Memory B cell (primary cell): ENCODE measurements at regions not wholly inside any gene's neighbourhood (a gene's known extent, or its start where the extent isn't known, plus 50 kb on each side); places are given as distances from the start of the nearest gene placed in this dataset.

Source experiments
- ATAC-seq: fragments of 150-1000 bp; cut with Tn5 transposase; 2 replicates; pipeline ENCODE4 v1.10.0; 2021; ENCODE audit warnings: low read depth, mild to moderate bottlenecking, moderate library complexity
- DNase-seq, 2 donors: peaks; one replicate each; pipeline ENCODE4 v3.0.0; 2022; ENCODE audit warnings: low spot score in 2 of 2
- H3K27ac Mint-ChIP-seq: one replicate; pipeline ENCODE4 v1.8.0; 2022; ENCODE audit warnings: mild to moderate bottlenecking, moderate library complexity, mixed read lengths
- H3K27me3 Mint-ChIP-seq: one replicate; pipeline ENCODE4 v1.8.0; 2022; ENCODE audit warnings: mixed read lengths
- H3K36me3 Mint-ChIP-seq: one replicate; pipeline ENCODE4 v1.8.0; 2022; ENCODE audit warnings: mild to moderate bottlenecking, mixed read lengths
- H3K4me1 Mint-ChIP-seq: one replicate; pipeline ENCODE4 v1.8.0; 2022; ENCODE audit warnings: mixed read lengths
- H3K4me3 Mint-ChIP-seq: one replicate; pipeline ENCODE4 v1.8.0; 2022; ENCODE audit warnings: mild to moderate bottlenecking, moderate library complexity, mixed read lengths
- H3K9me3 Mint-ChIP-seq: one replicate; pipeline ENCODE4 v1.8.0; 2022; ENCODE audit warnings: mixed read lengths

GRCh38 chr13:69296130-69296529, 811.5 kb upstream of the ATXN8OS start:
- Mint-ChIP-seq H3K27ac (no peak overlapping the region), H3K4me1 (no peaks in the 10 kb centered on the region), H3K9me3 (no peaks in the 10 kb centered on the region), H3K4me3 (no peak overlapping the region), H3K27me3 (no peaks in the 10 kb centered on the region), H3K36me3 (no peaks in the 10 kb centered on the region)
- no peak for ATAC-seq
- no peak for DNase-seq

- ATAC-seq = no peak
- no peaks in the 10 kb centered on the region for H3K36me3 Mint-ChIP-seq
- H3K9me3 Mint-ChIP-seq = peaks cover 4% of the 10 kb centered on the region
- no peak for DNase-seq
- H3K27me3 Mint-ChIP-seq = no peaks in the 10 kb centered on the region
- H3K4me1 Mint-ChIP-seq = no peaks in the 10 kb centered on the region
- H3K27ac Mint-ChIP-seq = no peak overlapping the region
- no peak overlapping the region for H3K4me3 Mint-ChIP-seq
Measured at GRCh38 chr13:69292789-69293425, 814.7 kb upstream of the ATXN8OS start.

GRCh38 chr13:69291292-69291906, 816.2 kb upstream of the ATXN8OS start:
- H3K4me1 Mint-ChIP-seq = no peaks in the 10 kb centered on the region
- DNase-seq (no peak), ATAC-seq (no peak)
- H3K9me3 Mint-ChIP-seq = peaks cover 4% of the 10 kb centered on the region
- H3K36me3 Mint-ChIP-seq = no peaks in the 10 kb centered on the region
- H3K27ac Mint-ChIP-seq = no peak overlapping the region
- no peaks in the 10 kb centered on the region for H3K27me3 Mint-ChIP-seq
- H3K4me3 Mint-ChIP-seq = no peak overlapping the region

GRCh38 chr13:69288026-69288425, 819.6 kb upstream of the ATXN8OS start:
- Mint-ChIP-seq H3K27ac (no peak overlapping the region), H3K4me3 (no peak overlapping the region), H3K36me3 (no peaks in the 10 kb centered on the region), H3K4me1 (no peaks in the 10 kb centered on the region), H3K9me3 (peaks cover 4% of the 10 kb centered on the region), H3K27me3 (no peaks in the 10 kb centered on the region)
- DNase-seq (no peak), ATAC-seq (no peak)

GRCh38 chr13:69287050-69287698, 820.5 kb upstream of the ATXN8OS start:
- DNase-seq (no peak), ATAC-seq (no peak)
- no peaks in the 10 kb centered on the region for H3K36me3 Mint-ChIP-seq
- no peak overlapping the region for H3K4me3 Mint-ChIP-seq
- no peak overlapping the region for H3K27ac Mint-ChIP-seq
- peaks cover 5% of the 10 kb centered on the region for H3K9me3 Mint-ChIP-seq
- no peaks in the 10 kb centered on the region for H3K4me1 Mint-ChIP-seq
- no peaks in the 10 kb centered on the region for H3K27me3 Mint-ChIP-seq

- Mint-ChIP-seq H3K36me3 (no peaks in the 10 kb centered on the region), H3K4me3 (no peak overlapping the region), H3K4me1 (no peaks in the 10 kb centered on the region), H3K9me3 (peaks cover 7% of the 10 kb centered on the region), H3K27me3 (no peaks in the 10 kb centered on the region), H3K27ac (no peak overlapping the region)
- DNase-seq = no peak
- no peak for ATAC-seq
Measured at GRCh38 chr13:69283837-69284236, 823.8 kb upstream of the ATXN8OS start.

GRCh38 chr13:69283301-69283700, 824.3 kb upstream of the ATXN8OS start:
- no peak for DNase-seq
- H3K27ac Mint-ChIP-seq = no peak overlapping the region
- H3K4me1 Mint-ChIP-seq = no peaks in the 10 kb centered on the region
- no peaks in the 10 kb centered on the region for H3K27me3 Mint-ChIP-seq
- H3K36me3 Mint-ChIP-seq = no peaks in the 10 kb centered on the region
- no peak overlapping the region for H3K4me3 Mint-ChIP-seq
- ATAC-seq = no peak
- peaks cover 3% of the 10 kb centered on the region for H3K9me3 Mint-ChIP-seq

- H3K4me1 Mint-ChIP-seq = no peaks in the 10 kb centered on the region
- H3K36me3 Mint-ChIP-seq = no peaks in the 10 kb centered on the region
- H3K27ac Mint-ChIP-seq = no peak overlapping the region
- no peak overlapping the region for H3K4me3 Mint-ChIP-seq
- peaks cover 3% of the 10 kb centered on the region for H3K9me3 Mint-ChIP-seq
- no peak for ATAC-seq
- DNase-seq = no peak
- no peaks in the 10 kb centered on the region for H3K27me3 Mint-ChIP-seq
Measured at GRCh38 chr13:69280399-69280798, 827.2 kb upstream of the ATXN8OS start.

- Mint-ChIP-seq H3K9me3 (peaks cover 3% of the 10 kb centered on the region), H3K27ac (no peak overlapping the region), H3K4me3 (no peak overlapping the region), H3K27me3 (no peaks in the 10 kb centered on the region), H3K36me3 (no peaks in the 10 kb centered on the region), H3K4me1 (no peaks in the 10 kb centered on the region)
- DNase-seq = no peak
- no peak for ATAC-seq
Measured at GRCh38 chr13:69279213-69279612, 828.4 kb upstream of the ATXN8OS start.

- Mint-ChIP-seq H3K9me3 (no peaks in the 10 kb centered on the region), H3K4me3 (no peak overlapping the region), H3K27me3 (no peaks in the 10 kb centered on the region), H3K36me3 (no peaks in the 10 kb centered on the region), H3K27ac (no peak overlapping the region), H3K4me1 (no peaks in the 10 kb centered on the region)
- DNase-seq = no peak
- ATAC-seq = no peak
Measured at GRCh38 chr13:69274231-69274630, 833.4 kb upstream of the ATXN8OS start.

GRCh38 chr13:69264362-69265334, 843.0 kb upstream of the ATXN8OS start:
- H3K4me1 Mint-ChIP-seq = no peaks in the 10 kb centered on the region
- H3K27me3 Mint-ChIP-seq = no peaks in the 10 kb centered on the region
- no peak overlapping the region for H3K27ac Mint-ChIP-seq
- DNase-seq (no peak), ATAC-seq (no peak)
- H3K9me3 Mint-ChIP-seq = peaks cover 7% of the 10 kb centered on the region
- no peak overlapping the region for H3K4me3 Mint-ChIP-seq
- no peaks in the 10 kb centered on the region for H3K36me3 Mint-ChIP-seq

GRCh38 chr13:69243366-69243765, 864.3 kb upstream of the ATXN8OS start:
- no peak for ATAC-seq
- DNase-seq = no peak
- H3K4me3 Mint-ChIP-seq = no peak overlapping the region
- H3K9me3 Mint-ChIP-seq = no peaks in the 10 kb centered on the region
- H3K36me3 Mint-ChIP-seq = no peaks in the 10 kb centered on the region
- H3K27ac Mint-ChIP-seq = no peak overlapping the region
- no peaks in the 10 kb centered on the region for H3K27me3 Mint-ChIP-seq
- no peaks in the 10 kb centered on the region for H3K4me1 Mint-ChIP-seq

GRCh38 chr13:69234171-69234570, 873.5 kb upstream of the ATXN8OS start:
- DNase-seq (no peak), ATAC-seq (no peak)
- H3K4me1 Mint-ChIP-seq = no peaks in the 10 kb centered on the region
- no peaks in the 10 kb centered on the region for H3K27me3 Mint-ChIP-seq
- H3K9me3 Mint-ChIP-seq = peaks cover 2% of the 10 kb centered on the region
- H3K27ac Mint-ChIP-seq = no peak overlapping the region
- H3K4me3 Mint-ChIP-seq = no peak overlapping the region
- no peaks in the 10 kb centered on the region for H3K36me3 Mint-ChIP-seq

GRCh38 chr13:69226427-69226826, 881.2 kb upstream of the ATXN8OS start:
- H3K36me3 Mint-ChIP-seq = no peaks in the 10 kb centered on the region
- no peak for DNase-seq
- H3K4me3 Mint-ChIP-seq = no peak overlapping the region
- H3K27ac Mint-ChIP-seq = no peak overlapping the region
- no peaks in the 10 kb centered on the region for H3K4me1 Mint-ChIP-seq
- H3K9me3 Mint-ChIP-seq = peaks cover 6% of the 10 kb centered on the region
- H3K27me3 Mint-ChIP-seq = no peaks in the 10 kb centered on the region
- no peak for ATAC-seq
